Smooth muscle cell (in vitro differentiated cells): ENCODE measurements at regions not wholly inside any gene's neighbourhood (a gene's known extent, or its start where the extent isn't known, plus 50 kb on each side); places are given as distances from the start of the nearest gene placed in this dataset.

Source experiments
- DNase-seq: peaks from one replicate; lab custom pipeline; 2025; ENCODE audit not compliant: unreplicated experiment; lab: John Stamatoyannopoulos, UW
- H2AFZ ChIP-seq: fragments of 200-600 bp; sonication (generic); 2 replicates; pipeline ENCODE4 v1.6.0; 2016; ENCODE audit warnings: antibody characterized with exemption, low read depth, mild to moderate bottlenecking
- H3F3A ChIP-seq: fragments of 200-600 bp; sonication (generic); 2 replicates; pipeline ENCODE4 v1.6.0; 2017; ENCODE audit warnings: antibody characterized with exemption, low read depth
- H3K27ac ChIP-seq: fragments of 200-600 bp; sonication (generic); 2 replicates; pipeline ENCODE4 v1.5.1; 2016; ENCODE audit warnings: low read depth, mild to moderate bottlenecking
- H3K27me3 ChIP-seq: fragments of 200-600 bp; sonication (generic); 2 replicates; pipeline ENCODE4 v1.6.1; 2016; ENCODE audit warnings: low read depth, mild to moderate bottlenecking
- H3K36me3 ChIP-seq: fragments of 200-600 bp; sonication (generic); 2 replicates; pipeline ENCODE4 v1.5.1; 2016; ENCODE audit warnings: low read depth
- H3K4me1 ChIP-seq: fragments of 200-600 bp; sonication (generic); 2 replicates; pipeline ENCODE4 v1.5.1; 2016; ENCODE audit warnings: low read depth
- H3K4me2 ChIP-seq: fragments of 200-600 bp; sonication (generic); 2 replicates; pipeline ENCODE4 v1.6.0; 2016; ENCODE audit warnings: mild to moderate bottlenecking
- H3K4me3 ChIP-seq: fragments of 200-600 bp; sonication (generic); 2 replicates; pipeline ENCODE4 v1.5.1; 2016; ENCODE audit warnings: mild to moderate bottlenecking
- H3K79me2 ChIP-seq: fragments of 200-600 bp; sonication (generic); 2 replicates; pipeline ENCODE4 v1.6.0; 2016; ENCODE audit warnings: low read depth, mild to moderate bottlenecking
- H3K9ac ChIP-seq: fragments of 200-600 bp; sonication (generic); 2 replicates; pipeline ENCODE4 v1.6.0; 2016; ENCODE audit warnings: low read depth
- H3K9me3 ChIP-seq: fragments of 200-600 bp; sonication (generic); replicated peaks from 2 replicates; pipeline ENCODE4 v1.5.1; 2016; ENCODE audit warnings: low read depth
- H4K20me1 ChIP-seq: fragments of 200-600 bp; sonication (generic); 2 replicates; pipeline ENCODE4 v1.6.0; 2016; ENCODE audit warnings: low read depth
- WGBS: methylation state at CpG from one replicate; pipeline ENCODE4 v1.1.7; 2016; ENCODE audit warnings: low lambda C conversion rate; 5-methylcytosine and 5-hydroxymethylcytosine counted together
- TF ChIP-seq, protein P1 (sequence below): fragments of 200-600 bp; sonication (generic); IDR thresholded peaks from 2 replicates; pipeline ENCODE4 v1.5.1; 2017; ENCODE audit warnings: borderline replicate concordance, mild to moderate bottlenecking, antibody characterized with exemption; ENCODE audit not compliant: insufficient read depth, poor library complexity, severe bottlenecking

DNA sequence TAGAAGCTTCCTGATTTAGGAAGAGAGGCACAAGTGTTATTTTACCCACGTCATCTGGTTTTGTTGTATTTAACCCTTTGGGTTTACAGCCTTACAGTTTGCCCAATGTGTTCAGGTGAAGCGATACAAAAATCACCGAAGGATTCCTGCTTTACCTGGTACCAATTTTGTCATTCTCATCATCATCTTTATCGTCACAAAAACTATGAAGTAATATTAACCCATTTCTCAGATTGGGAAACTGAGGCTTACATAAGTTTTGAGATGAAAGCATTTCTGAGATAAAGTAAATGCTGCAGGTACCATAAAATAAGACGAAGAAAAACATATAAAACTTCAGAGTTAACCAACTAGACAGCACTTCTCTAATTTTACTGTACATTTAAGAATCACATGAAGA is 370.6 kb upstream of the OR4E1 start:
- 75% methylated on average over 5 of the region's 5 CpGs for WGBS
- Histone ChIP-seq H4K20me1 (no peaks in the 10 kb centered on the region), H3K27me3 (peaks cover 23% of the 10 kb centered on the region), H3K4me3 (no peak overlapping the region), H3K36me3 (no peaks in the 10 kb centered on the region), H3K79me2 (no peaks in the 10 kb centered on the region), H3K9ac (no peak overlapping the region), H3K27ac (no peak overlapping the region), H3K4me2 (no peak overlapping the region), H3F3A (no peaks in the 10 kb centered on the region), H3K4me1 (no peaks in the 10 kb centered on the region), H2AFZ (no peak overlapping the region), H3K9me3 (no peaks in the 10 kb centered on the region)
- TF ChIP-seq, protein P1, sequence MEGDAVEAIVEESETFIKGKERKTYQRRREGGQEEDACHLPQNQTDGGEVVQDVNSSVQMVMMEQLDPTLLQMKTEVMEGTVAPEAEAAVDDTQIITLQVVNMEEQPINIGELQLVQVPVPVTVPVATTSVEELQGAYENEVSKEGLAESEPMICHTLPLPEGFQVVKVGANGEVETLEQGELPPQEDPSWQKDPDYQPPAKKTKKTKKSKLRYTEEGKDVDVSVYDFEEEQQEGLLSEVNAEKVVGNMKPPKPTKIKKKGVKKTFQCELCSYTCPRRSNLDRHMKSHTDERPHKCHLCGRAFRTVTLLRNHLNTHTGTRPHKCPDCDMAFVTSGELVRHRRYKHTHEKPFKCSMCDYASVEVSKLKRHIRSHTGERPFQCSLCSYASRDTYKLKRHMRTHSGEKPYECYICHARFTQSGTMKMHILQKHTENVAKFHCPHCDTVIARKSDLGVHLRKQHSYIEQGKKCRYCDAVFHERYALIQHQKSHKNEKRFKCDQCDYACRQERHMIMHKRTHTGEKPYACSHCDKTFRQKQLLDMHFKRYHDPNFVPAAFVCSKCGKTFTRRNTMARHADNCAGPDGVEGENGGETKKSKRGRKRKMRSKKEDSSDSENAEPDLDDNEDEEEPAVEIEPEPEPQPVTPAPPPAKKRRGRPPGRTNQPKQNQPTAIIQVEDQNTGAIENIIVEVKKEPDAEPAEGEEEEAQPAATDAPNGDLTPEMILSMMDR: no peak
- no peak for DNase-seq

GRCh38 chr14:22040781-22041125 is 367.1 kb upstream of the OR4E1 start:
- no peaks in the 10 kb centered on the region for H3F3A ChIP-seq
- H3K36me3 ChIP-seq: no peaks in the 10 kb centered on the region
- no peak overlapping the region for H3K9ac ChIP-seq
- H2AFZ ChIP-seq: no peak overlapping the region
- H3K79me2 ChIP-seq: no peaks in the 10 kb centered on the region
- H3K27me3 ChIP-seq: peaks cover 28% of the 10 kb centered on the region
- no peaks in the 10 kb centered on the region for H3K4me1 ChIP-seq
- no peak overlapping the region for H3K27ac ChIP-seq
- H3K4me3 ChIP-seq: no peak overlapping the region
- H3K9me3 ChIP-seq: no peaks in the 10 kb centered on the region
- TF ChIP-seq, protein P1: no peak
- WGBS: 96% methylated on average over 3 of the region's 3 CpGs
- no peaks in the 10 kb centered on the region for H4K20me1 ChIP-seq
- DNase-seq: no peak
- H3K4me2 ChIP-seq: no peak overlapping the region

DNA sequence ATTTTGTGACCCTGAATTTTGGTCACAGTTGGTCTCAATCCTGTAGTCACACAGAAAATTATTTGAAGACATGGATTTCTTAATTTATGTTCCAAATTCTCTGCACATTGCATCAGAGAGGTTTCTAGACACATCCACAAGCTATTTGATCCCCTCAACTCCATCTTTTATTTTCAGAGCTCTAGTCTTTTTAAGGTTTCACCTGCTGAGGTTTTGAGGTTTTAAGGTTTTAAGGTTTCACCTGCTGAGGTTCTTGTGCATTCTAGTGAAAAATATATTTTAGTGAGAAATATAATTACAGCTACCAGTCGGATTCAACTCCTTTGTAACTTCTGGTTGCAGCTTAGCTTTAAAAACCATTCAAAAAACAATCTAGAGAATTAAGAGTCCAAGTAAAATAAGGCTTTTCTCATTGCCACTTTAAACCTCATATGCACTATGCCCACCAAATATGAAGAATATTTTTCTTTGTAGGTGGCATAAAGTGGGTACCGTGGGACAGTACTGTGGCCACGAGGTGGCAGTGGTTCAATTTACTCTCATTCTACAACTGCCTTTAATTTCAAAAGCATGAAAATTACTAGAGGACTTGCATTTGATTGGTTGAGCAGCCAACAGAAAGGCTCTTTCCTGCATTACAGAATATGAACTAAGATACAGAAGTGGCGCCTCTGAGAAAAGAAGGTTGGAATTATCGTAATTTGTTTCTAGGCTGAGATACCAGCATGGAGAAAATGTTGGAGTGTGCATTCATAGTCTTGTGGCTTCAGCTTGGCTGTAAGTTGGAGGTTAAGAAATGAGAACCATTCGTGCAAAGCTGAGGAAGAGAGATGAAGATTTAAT is 366.5 kb upstream of the OR4E1 start:
- Histone ChIP-seq H3K4me1 (no peaks in the 10 kb centered on the region), H3K36me3 (no peaks in the 10 kb centered on the region), H3K27ac (no peak overlapping the region), H2AFZ (no peak overlapping the region), H3K4me3 (no peak overlapping the region), H3K9ac (no peak overlapping the region), H3K79me2 (no peaks in the 10 kb centered on the region), H4K20me1 (no peaks in the 10 kb centered on the region), H3K9me3 (no peaks in the 10 kb centered on the region), H3K4me2 (no peak overlapping the region), H3F3A (no peaks in the 10 kb centered on the region), H3K27me3 (peaks cover 28% of the 10 kb centered on the region)
- TF ChIP-seq, protein P1: peak; percentile 45
- no peak for DNase-seq
- WGBS: 42% methylated on average over 6 of the region's 6 CpGs
